Astrocyte (in vitro differentiated cells and primary cell): ENCODE measurements at regions not wholly inside any gene's neighbourhood (a gene's known extent, or its start where the extent isn't known, plus 50 kb on each side); places are given as distances from the start of the nearest gene placed in this dataset.

ENCODE experiments used
- EZH2 ChIP-seq: IDR thresholded peaks from 2 replicates; pipeline ENCODE4 v1.6.1; 2012; ENCODE audit warnings: mild to moderate bottlenecking, low read length, inconsistent platforms; ENCODE audit not compliant: insufficient read depth
- TF ChIP-seq, protein P1 (sequence below): IDR thresholded peaks from 2 replicates; pipeline ENCODE4 v1.5.1; 2011; ENCODE audit warnings: low read depth, mild to moderate bottlenecking, inconsistent platforms, low read length, moderate library complexity; ENCODE audit not compliant: insufficient read depth

DNA sequence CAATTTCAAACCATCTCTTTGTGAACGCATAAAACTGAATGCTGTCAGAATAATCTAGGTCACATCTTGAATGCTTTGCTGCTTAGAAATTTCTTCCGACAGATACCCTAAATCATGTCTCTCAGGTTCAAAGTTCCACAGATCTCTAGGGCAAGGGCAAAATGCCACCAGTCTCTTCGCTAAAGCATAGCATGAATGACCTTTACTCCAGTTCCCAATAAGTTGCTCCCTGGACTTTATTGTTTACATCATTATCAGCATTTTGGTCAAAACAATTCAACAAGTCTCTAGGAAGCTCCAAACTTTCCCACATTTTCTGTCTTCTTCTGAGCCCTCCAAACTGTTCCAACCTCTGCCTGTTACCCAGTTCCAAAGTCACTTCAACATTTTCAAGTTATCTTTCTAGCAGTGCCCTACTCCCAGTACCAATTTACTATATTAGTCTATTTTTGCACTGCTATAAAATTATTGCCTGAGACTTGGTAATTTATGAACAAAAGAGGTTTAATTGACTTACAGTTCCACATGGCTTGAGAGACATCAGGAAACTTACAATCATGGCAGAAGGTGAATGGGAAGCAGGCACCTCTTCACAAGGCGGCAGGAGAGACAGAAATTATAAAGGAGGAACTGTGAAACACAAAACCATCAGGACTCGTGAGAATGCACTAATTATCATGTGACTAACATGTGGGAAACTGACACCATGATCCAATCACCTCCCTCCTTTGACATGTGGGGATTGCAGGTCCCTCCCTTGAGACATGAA lies 77.0 kb downstream of the SPRY2 start:
- TF ChIP-seq, protein P1, sequence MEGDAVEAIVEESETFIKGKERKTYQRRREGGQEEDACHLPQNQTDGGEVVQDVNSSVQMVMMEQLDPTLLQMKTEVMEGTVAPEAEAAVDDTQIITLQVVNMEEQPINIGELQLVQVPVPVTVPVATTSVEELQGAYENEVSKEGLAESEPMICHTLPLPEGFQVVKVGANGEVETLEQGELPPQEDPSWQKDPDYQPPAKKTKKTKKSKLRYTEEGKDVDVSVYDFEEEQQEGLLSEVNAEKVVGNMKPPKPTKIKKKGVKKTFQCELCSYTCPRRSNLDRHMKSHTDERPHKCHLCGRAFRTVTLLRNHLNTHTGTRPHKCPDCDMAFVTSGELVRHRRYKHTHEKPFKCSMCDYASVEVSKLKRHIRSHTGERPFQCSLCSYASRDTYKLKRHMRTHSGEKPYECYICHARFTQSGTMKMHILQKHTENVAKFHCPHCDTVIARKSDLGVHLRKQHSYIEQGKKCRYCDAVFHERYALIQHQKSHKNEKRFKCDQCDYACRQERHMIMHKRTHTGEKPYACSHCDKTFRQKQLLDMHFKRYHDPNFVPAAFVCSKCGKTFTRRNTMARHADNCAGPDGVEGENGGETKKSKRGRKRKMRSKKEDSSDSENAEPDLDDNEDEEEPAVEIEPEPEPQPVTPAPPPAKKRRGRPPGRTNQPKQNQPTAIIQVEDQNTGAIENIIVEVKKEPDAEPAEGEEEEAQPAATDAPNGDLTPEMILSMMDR = no peak
- TF ChIP-seq EZH2 = no peak
